ENCODE measurements at regions not wholly inside any gene's neighbourhood (a gene's known extent, or its start where the extent isn't known, plus 50 kb on each side); places are given as distances from the start of the nearest gene placed in this dataset.
"Not testable (repeated sequence)": the region's sequence is repeated elsewhere in the genome, so short reads cannot be mapped to it uniquely, and the experiment has no call there.

- no peak for DNase-seq
Observed at GRCh38 chr3:176628101-176628639, 569.1 kb downstream of the TBL1XR1 start.

GRCh38 chr3:176623468-176624150, 573.7 kb downstream of the TBL1XR1 start:
- peak; percentile 39 for DNase-seq

- DNase-seq: no peak
Observed at GRCh38 chr3:176619833-176620232, 577.4 kb downstream of the TBL1XR1 start.

- DNase-seq: no peak
Observed at GRCh38 chr3:176615826-176616225, 581.5 kb downstream of the TBL1XR1 start.

GRCh38 chr3:176611703-176612102, 585.6 kb downstream of the TBL1XR1 start:
- no peak for DNase-seq

GRCh38 chr3:176609361-176609760, 587.9 kb downstream of the TBL1XR1 start:
- DNase-seq: no peak

- not testable (repeated sequence) for DNase-seq
Observed at GRCh38 chr3:176605553-176605952, 591.7 kb downstream of the TBL1XR1 start.

- DNase-seq: no peak
Observed at GRCh38 chr3:176595307-176595706, 602.0 kb downstream of the TBL1XR1 start.

GRCh38 chr3:176590722-176591121, 606.6 kb downstream of the TBL1XR1 start:
- DNase-seq: no peak

- DNase-seq: no peak
Observed at GRCh38 chr3:176587089-176587488, 610.2 kb downstream of the TBL1XR1 start.

GRCh38 chr3:176584413-176585176, 612.7 kb downstream of the TBL1XR1 start:
- DNase-seq: no peak

GRCh38 chr3:176583956-176584355, 613.3 kb downstream of the TBL1XR1 start:
- no peak for DNase-seq

GRCh38 chr3:176581589-176581988, 615.7 kb downstream of the TBL1XR1 start:
- DNase-seq: no peak

- no peak for DNase-seq
Observed at GRCh38 chr3:176579711-176580185, 617.5 kb downstream of the TBL1XR1 start.

GRCh38 chr3:176578316-176578715, 619.0 kb downstream of the TBL1XR1 start:
- no peak for DNase-seq

- DNase-seq: no peak
Observed at GRCh38 chr3:176577447-176577846, 619.8 kb downstream of the TBL1XR1 start.

GRCh38 chr3:176574786-176575185, 622.5 kb downstream of the TBL1XR1 start:
- DNase-seq: no peak

- DNase-seq: no peak
Observed at GRCh38 chr3:176571926-176572325, 625.4 kb downstream of the TBL1XR1 start.

- no peak for DNase-seq
Observed at GRCh38 chr3:176570992-176571391, 626.3 kb downstream of the TBL1XR1 start.

GRCh38 chr3:176568189-176568588, 629.1 kb downstream of the TBL1XR1 start:
- DNase-seq: no peak

- DNase-seq: no peak
Observed at GRCh38 chr3:176566757-176567156, 630.5 kb downstream of the TBL1XR1 start.

- no peak for DNase-seq
Observed at GRCh38 chr3:176562331-176562730, 635.0 kb downstream of the TBL1XR1 start.

- no peak for DNase-seq
Observed at GRCh38 chr3:176561826-176562225, 635.5 kb downstream of the TBL1XR1 start.
